GM12892 (cell line): ENCODE measurements at regions not wholly inside any gene's neighbourhood (a gene's known extent, or its start where the extent isn't known, plus 50 kb on each side); places are given as distances from the start of the nearest gene placed in this dataset.

Source experiments
- POLR2A ChIP-seq: IDR thresholded peaks from 2 replicates; pipeline ENCODE4 v1.6.1; 2011; ENCODE audit warnings: low read depth, low read length, control low read depth
- POLR2AphosphoS5 ChIP-seq: IDR thresholded peaks from 2 replicates; pipeline ENCODE4 v1.6.1; 2011; ENCODE audit warnings: low read depth, low read length, control low read depth

DNA sequence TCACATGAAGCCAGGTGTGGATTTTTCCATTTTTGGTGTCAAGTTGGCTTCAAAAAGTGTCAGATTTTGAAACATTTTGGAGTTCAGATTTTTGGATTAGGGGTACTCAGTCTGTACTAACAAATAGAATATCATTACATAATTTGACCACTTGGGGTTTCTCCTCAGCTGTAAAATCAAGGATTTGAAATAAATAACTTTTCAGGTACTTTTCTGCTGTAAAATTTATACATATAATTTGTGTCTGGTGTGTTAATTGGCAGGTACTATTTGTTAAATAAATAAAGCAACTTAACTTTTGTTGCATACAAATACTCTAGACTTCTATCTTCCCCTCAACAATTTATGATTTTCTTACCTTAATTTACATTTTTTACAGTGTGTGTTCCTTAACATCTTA, 234.1 kb upstream of the PRICKLE1 start:
- no peak for TF ChIP-seq POLR2A
- TF ChIP-seq POLR2AphosphoS5, result no peak
